K562 (cell line): ENCODE measurements at regions not wholly inside any gene's neighbourhood (a gene's known extent, or its start where the extent isn't known, plus 50 kb on each side); places are given as distances from the start of the nearest gene placed in this dataset.

Experiments used
- ATAC-seq: fragments of 200-7000 bp; cut with Tn5 transposase; 3 replicates; pipeline ENCODE4 v1.9.1; 2020; ENCODE audit warnings: moderate library complexity
- BruUV-seq: library from RNA; stranded (reverse); fragments of 400-500 nt; replicated peaks from 2 replicates; lab custom pipeline; 2021; lab: Mats Ljungman, UMichigan
- CTCF ChIA-PET: fragments of 300-600 bp; formaldehyde crosslinking; extraction: SDS; loops from one replicate; lab custom pipeline; 2021; ENCODE audit warnings: low intra/inter-chr PET ratio; lab: Yijun Ruan, JAX
- POLR2A ChIA-PET: fragments of 300-600, 350-650 bp; sonication (Branson Sonifier 250); formaldehyde crosslinking; extraction: SDS; loops from one replicate; lab custom pipeline; 2021; ENCODE audit warnings: antibody characterized with exemption, inconsistent platforms; lab: Yijun Ruan, JAX
- DNase-seq, 4 experiments: peaks; one replicate each; pipeline versions ENCODE4 v3.0.0 to v3.0.0-alpha.2; 2011 to 2018; ENCODE audit warnings: low spot score in 3 of 4, mixed read lengths in 3 of 4; ENCODE audit errors: extremely low read depth in 1 of 4
- FAIRE-seq: peaks from 2 replicates; lab custom pipeline; 2011; peaks lifted over from hg19 to GRCh38; lab: Jason Lieb, UNC
- H2AFZ ChIP-seq: 2 replicates; pipeline ENCODE4 v1.6.0; 2011; ENCODE audit warnings: low read depth, low read length, control low read depth, inconsistent platforms
- H3K27ac ChIP-seq: fragments of 200-600 bp; 3 replicates; pipeline ENCODE4 v1.8.0; 2011; ENCODE audit warnings: low read depth, mild to moderate bottlenecking, control low read depth, inconsistent platforms, low read length, moderate library complexity, mixed read lengths; ENCODE audit errors: extremely low read depth
- H3K27me3 ChIP-seq, 2 experiments: fragments of 300-600 bp in 1 of 2; 2 replicates in 1 of 2; 3 replicates in 1 of 2; pipeline versions ENCODE4 v1.6.0 to v1.8.0; 2011; ENCODE audit warnings: inconsistent platforms in 2 of 2, low read length in 2 of 2, mild to moderate bottlenecking in 1 of 2, mixed read lengths in 1 of 2, moderate library complexity in 1 of 2; ENCODE audit not compliant: control insufficient read depth in 2 of 2, insufficient read depth in 2 of 2
- H3K36me3 ChIP-seq: fragments of 300-600 bp; 3 replicates; pipeline ENCODE4 v1.8.0; 2011; ENCODE audit warnings: mild to moderate bottlenecking, low read length, inconsistent platforms; ENCODE audit not compliant: control insufficient read depth, insufficient read depth
- H3K4me1 ChIP-seq, 2 experiments: fragments of 200-600 bp in 1 of 2; replicated peaks in 1 of 2; 2 replicates in 1 of 2; 3 replicates in 1 of 2; pipeline versions ENCODE4 v1.5.1 to v1.8.0; 2011; ENCODE audit warnings: inconsistent platforms in 2 of 2, low read length in 2 of 2, mild to moderate bottlenecking in 1 of 2, mixed read lengths in 1 of 2, moderate library complexity in 1 of 2; ENCODE audit not compliant: control insufficient read depth in 2 of 2, insufficient read depth in 2 of 2
- H3K4me2 ChIP-seq: 2 replicates; pipeline ENCODE4 v1.6.1; 2011; ENCODE audit warnings: low read length, control low read depth, inconsistent platforms, mixed read lengths; ENCODE audit not compliant: insufficient read depth
- H3K4me3 ChIP-seq: fragments of 200-600 bp; sonication (generic), shearing (Covaris generic); 2 replicates; pipeline ENCODE4 v1.5.1; 2016; ENCODE audit warnings: control low read depth, inconsistent platforms
- H3K79me2 ChIP-seq: fragments of 200-600 bp; 3 replicates; pipeline ENCODE4 v1.8.0; 2011; ENCODE audit warnings: low read length, inconsistent platforms; ENCODE audit not compliant: control insufficient read depth, insufficient read depth
- H3K9ac ChIP-seq, 2 experiments: 2 replicates each; pipeline versions ENCODE4 v1.6.0 to v1.6.1; 2011; ENCODE audit warnings: low read depth in 2 of 2, low read length in 2 of 2, control low read depth in 1 of 2, inconsistent platforms in 1 of 2, mild to moderate bottlenecking in 1 of 2, mixed read lengths in 1 of 2; ENCODE audit not compliant: insufficient read depth in 1 of 2
- H3K9me1 ChIP-seq: one replicate; pipeline ENCODE4 v1.6.0; 2011; ENCODE audit warnings: inconsistent platforms, mild to moderate bottlenecking, low read length, moderate library complexity; ENCODE audit not compliant: control insufficient read depth, insufficient read depth
- H3K9me3 ChIP-seq: replicated peaks from 2 replicates; pipeline ENCODE4 v1.5.1; 2011; ENCODE audit warnings: low read depth, low read length, inconsistent platforms; ENCODE audit not compliant: control insufficient read depth, insufficient read depth
- H4K20me1 ChIP-seq: replicated peaks from 2 replicates; pipeline ENCODE4 v1.6.1; 2011; ENCODE audit warnings: low read length, inconsistent platforms, mixed read lengths; ENCODE audit not compliant: control insufficient read depth, insufficient read depth
- CHD2 ChIP-seq: IDR thresholded peaks from 2 replicates; pipeline ENCODE4 v1.6.1; 2011; ENCODE audit warnings: low read depth, low read length
- E2F6 ChIP-seq, 2 experiments: IDR thresholded peaks; 2 replicates each; pipeline ENCODE4 v1.6.1; 2011; ENCODE audit warnings: borderline replicate concordance in 1 of 2, control low read depth in 1 of 2, low read depth in 1 of 2, low read length in 1 of 2, mild to moderate bottlenecking in 1 of 2, mixed read lengths in 1 of 2, moderate library complexity in 1 of 2; ENCODE audit not compliant: insufficient read depth in 1 of 2, insufficient read length in 1 of 2, poor library complexity in 1 of 2, severe bottlenecking in 1 of 2; ENCODE audit errors: extremely low read depth in 1 of 2
- ETV1 ChIP-seq: fragments of 450-650 bp; conservative IDR thresholded peaks from 2 replicates; pipeline ENCODE4 v1.6.1; 2016; ENCODE audit warnings: missing genetic modification characterization, control low read depth, low read depth, missing compliant biosample characterization
- GABPB1 ChIP-seq: sonication (generic); formaldehyde crosslinking; IDR thresholded peaks from 2 replicates; pipeline ENCODE4 v1.8.0; 2022; ENCODE audit warnings: mild to moderate bottlenecking, missing genetic modification reagents
- IRF2 ChIP-seq: sonication (generic); formaldehyde crosslinking; IDR thresholded peaks from 2 replicates; pipeline ENCODE4 v1.8.1; 2022; ENCODE audit warnings: mild to moderate bottlenecking, missing genetic modification reagents
- KAT8 ChIP-seq: fragments of 450-650 bp; IDR thresholded peaks from 2 replicates; pipeline ENCODE4 v1.6.1; 2016; ENCODE audit warnings: low read depth, mild to moderate bottlenecking
- MEF2A ChIP-seq: IDR thresholded peaks from 2 replicates; pipeline ENCODE4 v1.6.1; 2011; ENCODE audit warnings: low read depth, mild to moderate bottlenecking, low read length, moderate library complexity; ENCODE audit not compliant: control insufficient read depth
- MEF2D ChIP-seq: conservative IDR thresholded peaks from 2 replicates; pipeline ENCODE4 v1.6.1; 2016; ENCODE audit warnings: low read depth, missing genetic modification characterization, missing compliant biosample characterization
- MITF ChIP-seq: IDR thresholded peaks from 2 replicates; pipeline ENCODE4 v1.6.1; 2014; ENCODE audit warnings: antibody characterized with exemption
- PML ChIP-seq: IDR thresholded peaks from 2 replicates; pipeline ENCODE4 v1.6.1; 2012; ENCODE audit warnings: low read length, inconsistent platforms
- ZNF175 ChIP-seq: fragments of 200-800 bp; sonication (Bioruptor generic); IDR thresholded peaks from 2 replicates; pipeline ENCODE4 v1.6.1; 2016; ENCODE audit warnings: low read depth, mild to moderate bottlenecking, missing genetic modification characterization, missing compliant biosample characterization
- WGBS: fragments of 100-300 bp; shearing (Covaris generic); methylation state at CpG from one replicate; pipeline ENCODE4 v1.1.6; 2016; ENCODE audit warnings: low coverage, mixed read lengths; ENCODE audit not compliant: insufficient coverage; ENCODE audit errors: missing lambda C conversion rate; 5-methylcytosine and 5-hydroxymethylcytosine counted together
- in situ Hi-C: fragments of 300-500 bp; cut with MboI; formaldehyde crosslinking; loops from 4 replicates; pipeline ENCODE4 v1.15.0; 2018; ENCODE audit warnings: inconsistent platforms, mixed read lengths
- intact Hi-C: fragments of 100-400 bp; cut with micrococcal nuclease; formaldehyde crosslinking; loops from 2 replicates; pipeline ENCODE4 v1.14.2; 2022
- TF ChIP-seq, protein P1 (sequence below): fragments of 450-650 bp; formaldehyde crosslinking; IDR thresholded peaks from 2 replicates; pipeline ENCODE4 v1.4.0; 2022; ENCODE audit warnings: missing genetic modification characterization
- TF ChIP-seq, protein P2 (sequence below): sonication (generic); formaldehyde crosslinking; IDR thresholded peaks from 2 replicates; pipeline ENCODE4 v1.8.1; 2023; ENCODE audit warnings: mild to moderate bottlenecking, missing genetic modification reagents

DNA sequence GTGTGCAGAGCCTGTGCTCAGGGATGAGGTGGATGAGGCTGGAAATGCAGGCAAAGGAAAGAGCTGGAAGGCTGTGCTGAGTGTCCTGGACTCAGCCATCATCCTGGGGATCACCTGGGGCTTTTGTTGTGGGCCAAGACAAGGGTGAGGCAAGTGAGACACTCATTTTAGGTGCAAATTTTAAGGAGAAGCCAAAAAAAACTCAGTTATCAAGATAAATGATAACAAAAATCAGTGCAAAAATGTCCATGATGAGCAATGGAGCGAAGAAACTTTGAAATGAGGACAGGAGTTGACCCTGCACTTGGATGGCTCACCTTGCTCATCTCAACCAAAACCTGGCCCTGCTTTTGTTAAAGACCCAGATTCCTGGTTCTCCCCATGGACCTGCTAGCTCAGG is 141.9 kb downstream of the MYCN start:
- no peak overlapping the region for H3K9ac ChIP-seq
- CTCF ChIA-PET: no interaction called here
- no TSS peak for BruUV-seq
- H3K27me3 ChIP-seq: peaks cover 0 to 18% of the 10 kb centered on the region in 2 experiments; a peak in 1 of 5 replicates
- TF ChIP-seq, protein P1, sequence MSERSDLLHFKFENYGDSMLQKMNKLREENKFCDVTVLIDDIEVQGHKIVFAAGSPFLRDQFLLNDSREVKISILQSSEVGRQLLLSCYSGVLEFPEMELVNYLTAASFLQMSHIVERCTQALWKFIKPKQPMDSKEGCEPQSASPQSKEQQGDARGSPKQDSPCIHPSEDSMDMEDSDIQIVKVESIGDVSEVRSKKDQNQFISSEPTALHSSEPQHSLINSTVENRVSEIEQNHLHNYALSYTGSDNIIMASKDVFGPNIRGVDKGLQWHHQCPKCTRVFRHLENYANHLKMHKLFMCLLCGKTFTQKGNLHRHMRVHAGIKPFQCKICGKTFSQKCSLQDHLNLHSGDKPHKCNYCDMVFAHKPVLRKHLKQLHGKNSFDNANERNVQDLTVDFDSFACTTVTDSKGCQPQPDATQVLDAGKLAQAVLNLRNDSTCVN (CRISPR knock-in tag): no peak
- TF ChIP-seq GABPB1 (CRISPR knock-in tag): no peak
- TF ChIP-seq ZNF175 (CRISPR knock-in tag): no peak
- no peak for TF ChIP-seq MEF2D (tag)
- no peak for TF ChIP-seq CHD2
- TF ChIP-seq MITF: no peak
- TF ChIP-seq KAT8: no peak
- TF ChIP-seq ETV1: no peak
- TF ChIP-seq, protein P2, sequence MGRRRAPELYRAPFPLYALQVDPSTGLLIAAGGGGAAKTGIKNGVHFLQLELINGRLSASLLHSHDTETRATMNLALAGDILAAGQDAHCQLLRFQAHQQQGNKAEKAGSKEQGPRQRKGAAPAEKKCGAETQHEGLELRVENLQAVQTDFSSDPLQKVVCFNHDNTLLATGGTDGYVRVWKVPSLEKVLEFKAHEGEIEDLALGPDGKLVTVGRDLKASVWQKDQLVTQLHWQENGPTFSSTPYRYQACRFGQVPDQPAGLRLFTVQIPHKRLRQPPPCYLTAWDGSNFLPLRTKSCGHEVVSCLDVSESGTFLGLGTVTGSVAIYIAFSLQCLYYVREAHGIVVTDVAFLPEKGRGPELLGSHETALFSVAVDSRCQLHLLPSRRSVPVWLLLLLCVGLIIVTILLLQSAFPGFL: no peak
- TF ChIP-seq MEF2A: no peak
- no peak for TF ChIP-seq E2F6 (IDR thresholded peaks at IDR 0.05; ENCODE audit: borderline replicate concordance in 1 of 2, extremely low read depth in 1 of 2, insufficient read depth in 1 of 2, insufficient read length in 1 of 2, low read depth in 1 of 2, low read length in 1 of 2, poor library complexity in 1 of 2, severe bottlenecking in 1 of 2)
- TF ChIP-seq PML: no peak
- TF ChIP-seq IRF2 (CRISPR knock-in tag): no peak
- H3K4me1 ChIP-seq: no peaks in the 10 kb centered on the region
- POLR2A ChIA-PET: no interaction called here
- intact Hi-C loops (no loop called here), in situ Hi-C loops (no loop called here)
- H4K20me1 ChIP-seq: no peaks in the 10 kb centered on the region
- FAIRE-seq: no peak
- no peaks in the 10 kb centered on the region for H3K36me3 ChIP-seq
- 0% methylated on average over 1 of the region's 1 CpG for WGBS
- no peak for DNase-seq
- no peak overlapping the region for H3K4me3 ChIP-seq
- no peak for ATAC-seq
- no peak overlapping the region for H3K27ac ChIP-seq
- no peaks in the 10 kb centered on the region for H3K9me3 ChIP-seq
- no peaks in the 10 kb centered on the region for H3K9me1 ChIP-seq
- no peaks in the 10 kb centered on the region for H3K79me2 ChIP-seq
- H2AFZ ChIP-seq: no peak overlapping the region
- no peak overlapping the region for H3K4me2 ChIP-seq
